Uterus (tissue), 2 donors: ENCODE measurements at regions not wholly inside any gene's neighbourhood (a gene's known extent, or its start where the extent isn't known, plus 50 kb on each side); places are given as distances from the start of the nearest gene placed in this dataset.

Experiments used
- CTCF ChIP-seq, 4 experiments: fragments of 200-600 bp in 2 of 4; fragments of 450-650 bp in 2 of 4; sonication (generic) in 2 of 4; IDR thresholded peaks; one replicate each; pipeline ENCODE4 v1.5.1; 2016 to 2019; ENCODE audit warnings: antibody characterized with exemption in 4 of 4, mild to moderate bottlenecking in 2 of 4, moderate library complexity in 1 of 4
- POLR2A ChIP-seq, 2 donors: fragments of 450-650 bp; IDR thresholded peaks; one replicate each; pipeline ENCODE4 v1.6.1; 2016; ENCODE audit warnings: antibody characterized with exemption in 2 of 2, mild to moderate bottlenecking in 1 of 2, moderate library complexity in 1 of 2

GRCh38 chr6:80543598-80544222 lies 437.2 kb downstream of the BCKDHB start:
- TF ChIP-seq CTCF (IDR thresholded peaks at IDR 0.05) = no peak
- TF ChIP-seq POLR2A (IDR thresholded peaks at IDR 0.05) = no peak
